ENCODE measurements at regions not wholly inside any gene's neighbourhood (a gene's known extent, or its start where the extent isn't known, plus 50 kb on each side); places are given as distances from the start of the nearest gene placed in this dataset.
"Not testable (repeated sequence)": the region's sequence is repeated elsewhere in the genome, so short reads cannot be mapped to it uniquely, and the experiment has no call there.

- H3K27ac ChIP-seq: no peak overlapping the region
- intact Hi-C loops (cut with DNase I; ENCODE audit: low total_unique reads): no loop called here
- no peaks in the 10 kb centered on the region for H3K4me1 ChIP-seq
- no peaks in the 10 kb centered on the region for H3K36me3 ChIP-seq
- no peaks in the 10 kb centered on the region for H3K27me3 ChIP-seq
- no peak for TF ChIP-seq CTCF (IDR thresholded peaks at IDR 0.05)
- TF ChIP-seq POLR2A (IDR thresholded peaks at IDR 0.05): no peak
- H3K4me3 ChIP-seq: no peak overlapping the region
- H3K9me3 ChIP-seq: no peaks in the 10 kb centered on the region
- DNase-seq: no peak
Observed at GRCh38 chr2:144905956-144906355, 386.0 kb upstream of the ZEB2 start.

- Histone ChIP-seq H3K4me1 (no peaks in the 10 kb centered on the region), H3K36me3 (no peaks in the 10 kb centered on the region), H3K27me3 (no peaks in the 10 kb centered on the region), H3K4me3 (no peak overlapping the region), H3K9me3 (no peaks in the 10 kb centered on the region), H3K27ac (no peak overlapping the region)
- intact Hi-C loops (cut with DNase I; ENCODE audit: low total_unique reads): no loop called here
- TF ChIP-seq POLR2A (IDR thresholded peaks at IDR 0.05): no peak
- no peak for DNase-seq
Observed at GRCh38 chr2:144904612-144905011, 384.7 kb upstream of the ZEB2 start.

- DNase-seq; intact Hi-C loops (cut with DNase I; ENCODE audit: low total_unique reads); H3K36me3 ChIP-seq; H3K27me3 ChIP-seq; H3K27ac ChIP-seq; H3K4me1 ChIP-seq; H3K9me3 ChIP-seq; H3K4me3 ChIP-seq: not testable (repeated sequence)
Observed at GRCh38 chr2:144903045-144903444, 383.1 kb upstream of the ZEB2 start.

GRCh38 chr2:144901386-144901785 is 381.5 kb upstream of the ZEB2 start:
- H3K27me3 ChIP-seq; H3K4me3 ChIP-seq; H3K27ac ChIP-seq; H3K9me3 ChIP-seq; H3K36me3 ChIP-seq; H3K4me1 ChIP-seq; DNase-seq; intact Hi-C loops (cut with DNase I; ENCODE audit: low total_unique reads): not testable (repeated sequence)

GRCh38 chr2:144896341-144896740 is 376.4 kb upstream of the ZEB2 start:
- Histone ChIP-seq H3K4me1 (no peaks in the 10 kb centered on the region), H3K36me3 (no peaks in the 10 kb centered on the region), H3K27ac (no peak overlapping the region), H3K4me3 (no peak overlapping the region), H3K9me3 (no peaks in the 10 kb centered on the region), H3K27me3 (no peaks in the 10 kb centered on the region)
- TF ChIP-seq POLR2A (IDR thresholded peaks at IDR 0.05) (no peak), CTCF (IDR thresholded peaks at IDR 0.05) (no peak)
- DNase-seq: no peak
- intact Hi-C loops (cut with DNase I; ENCODE audit: low total_unique reads): no loop called here

GRCh38 chr2:144894612-144895599 is 375.0 kb upstream of the ZEB2 start:
- Histone ChIP-seq H3K27me3 (no peaks in the 10 kb centered on the region), H3K4me3 (no peak overlapping the region), H3K4me1 (no peaks in the 10 kb centered on the region), H3K27ac (no peak overlapping the region), H3K9me3 (no peaks in the 10 kb centered on the region), H3K36me3 (no peaks in the 10 kb centered on the region)
- intact Hi-C loops (cut with DNase I; ENCODE audit: low total_unique reads): no loop called here
- no peak for TF ChIP-seq POLR2A (IDR thresholded peaks at IDR 0.05)
- TF ChIP-seq CTCF (IDR thresholded peaks at IDR 0.05): no peak
- DNase-seq: no peak

Measured in uterus (tissue), 3 donors.